ENCODE measurements at regions not wholly inside any gene's neighbourhood (a gene's known extent, or its start where the extent isn't known, plus 50 kb on each side); places are given as distances from the start of the nearest gene placed in this dataset.

GRCh38 chr3:147544290-147544689 is 135.1 kb downstream of the ZIC1 start:
- TF ChIP-seq POLR2A (IDR thresholded peaks at IDR 0.05): no peak
- TF ChIP-seq CTCF (IDR thresholded peaks at IDR 0.05): no peak

All from esophagus squamous epithelium (tissue), 4 donors.